Hypothalamus (tissue), 51 donors: ENCODE measurements at regions not wholly inside any gene's neighbourhood (a gene's known extent, or its start where the extent isn't known, plus 50 kb on each side); places are given as distances from the start of the nearest gene placed in this dataset.

Source experiments
- DNase-seq, 51 donors: peaks; one replicate each; lab custom pipeline; 2025; lab: John Stamatoyannopoulos, UW

DNA sequence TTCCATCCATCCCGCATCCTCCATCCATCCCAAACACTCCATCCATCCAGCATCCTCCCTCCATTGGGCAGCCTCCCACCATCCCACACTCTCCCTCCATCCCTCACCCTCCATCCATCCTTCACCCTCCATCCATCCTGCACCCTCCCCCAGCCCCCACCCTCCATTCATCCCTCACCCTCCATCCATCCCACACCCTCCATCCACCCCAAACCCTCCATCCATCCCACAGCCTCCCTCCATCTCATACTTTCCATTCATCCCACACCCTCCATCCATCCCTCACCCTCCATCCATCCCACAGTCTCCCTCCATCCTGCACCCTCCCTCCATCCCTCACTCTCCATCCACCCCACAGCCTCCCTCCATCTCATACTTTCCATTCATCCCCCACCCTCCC lies 60.4 kb downstream of the FOXI2 start:
- peak in 4 of 51 donors; percentile 3 to 5 (median 4) for DNase-seq

DNA sequence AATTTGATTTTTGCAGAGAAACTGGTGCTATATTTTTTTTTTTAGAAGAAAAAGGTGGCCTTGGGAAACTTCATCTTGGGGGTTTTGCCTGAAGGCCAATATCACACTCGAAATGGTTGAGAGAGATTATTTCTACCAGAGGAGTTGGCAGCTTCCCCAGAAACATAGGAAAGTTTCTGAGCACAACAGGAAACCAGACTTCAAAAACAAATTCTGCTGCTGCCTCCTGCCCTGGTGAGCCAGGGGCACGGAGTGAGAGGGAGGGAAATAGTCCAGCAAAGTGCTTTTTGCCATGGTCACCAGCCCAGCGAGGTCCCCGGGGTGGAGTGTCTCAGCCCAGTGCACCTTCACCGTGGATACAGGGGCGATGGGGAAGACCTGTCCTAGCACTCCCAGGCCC lies 61.1 kb downstream of the FOXI2 start:
- DNase-seq = no peak

DNA sequence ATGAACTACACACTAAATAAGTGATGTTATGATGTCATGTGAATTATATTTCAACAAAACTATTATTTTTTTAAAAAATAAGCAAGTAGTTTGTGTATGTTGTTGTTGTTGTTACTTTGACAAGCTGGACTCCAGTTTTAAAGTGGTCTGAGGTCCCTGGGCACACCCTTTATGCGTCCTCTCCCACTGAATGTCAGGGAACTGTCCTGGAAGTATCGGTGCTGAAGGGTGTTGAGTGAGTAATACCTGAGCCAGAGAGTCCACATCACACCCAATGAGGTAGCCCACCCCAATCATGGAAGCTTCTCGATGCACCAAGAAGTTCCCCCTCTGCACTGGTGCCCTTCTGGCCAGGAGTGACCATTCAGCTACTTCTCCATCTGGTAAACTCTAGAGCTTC lies 64.3 kb downstream of the FOXI2 start:
- no peak for DNase-seq

GRCh38 chr10:127802531-127803095 lies 65.6 kb downstream of the FOXI2 start:
- DNase-seq = peak in 11 of 51 donors; percentile 3 to 42 (median 19)

DNA sequence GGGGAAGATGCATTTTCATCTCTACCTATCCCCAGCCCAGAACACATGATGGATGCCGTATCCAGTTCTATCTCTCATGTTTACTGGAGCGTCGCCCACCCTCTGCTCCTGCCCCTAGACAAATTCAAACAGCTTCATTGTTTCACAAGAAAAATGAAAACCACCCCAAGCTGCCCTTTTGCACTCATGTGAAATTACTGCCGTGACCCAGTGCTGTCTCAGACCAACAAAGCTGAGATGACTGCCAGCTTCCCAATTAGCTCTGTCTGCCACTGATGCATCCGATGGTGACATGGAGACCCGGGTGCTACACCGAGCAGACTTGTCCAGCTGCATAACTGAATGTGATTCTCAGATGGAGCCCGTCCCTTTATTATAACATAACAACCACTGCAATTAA lies 67.7 kb downstream of the FOXI2 start:
- DNase-seq = peak in 1 of 51 donors; percentile 1

- no peak for DNase-seq
These were observed 69.0 kb downstream of the FOXI2 start for GRCh38 chr10:127805950-127806349.

DNA sequence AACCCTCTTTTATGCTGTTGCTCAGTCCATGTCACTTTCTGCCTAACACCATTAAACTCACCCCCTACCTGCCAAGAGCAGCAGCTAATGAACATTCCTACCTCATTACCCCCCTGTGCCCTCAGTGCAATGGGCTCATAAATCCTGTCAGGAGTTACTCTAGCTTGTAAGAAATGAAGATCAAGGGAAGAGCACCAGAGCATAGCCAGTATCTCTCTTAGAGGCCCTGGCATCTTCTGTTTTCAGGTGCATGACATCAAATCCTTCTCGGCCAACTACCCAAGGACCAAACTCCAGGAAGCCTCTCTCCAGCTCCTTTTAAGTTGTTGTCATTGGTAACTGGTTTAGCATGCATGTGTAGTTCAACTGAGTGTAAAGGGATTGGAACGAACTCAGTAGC lies 75.1 kb downstream of the FOXI2 start:
- no peak for DNase-seq

DNA sequence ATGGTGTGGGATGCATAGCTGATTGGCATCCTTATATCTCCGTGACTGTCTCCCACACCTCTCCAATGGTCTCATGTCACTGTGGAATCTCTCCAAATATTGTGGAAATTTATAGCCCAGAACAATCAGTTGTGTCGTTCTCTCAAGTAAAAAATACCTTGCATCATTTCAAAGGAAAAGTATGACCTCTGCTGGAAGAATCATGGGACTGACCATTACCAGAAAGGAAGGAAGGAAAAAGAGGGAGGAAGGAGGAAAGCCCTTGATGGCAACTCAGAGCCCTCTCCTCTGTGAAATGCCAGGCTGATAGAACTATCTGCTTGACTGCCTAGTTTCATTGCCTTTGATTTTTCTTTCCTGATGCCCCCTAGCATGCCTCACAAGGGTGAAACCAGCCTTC lies 76.3 kb downstream of the FOXI2 start:
- peak in 2 of 51 donors; percentile 4 to 20 for DNase-seq

- no peak for DNase-seq
These were observed 77.6 kb downstream of the CLRN3 start for GRCh38 chr10:127815147-127815546.

DNA sequence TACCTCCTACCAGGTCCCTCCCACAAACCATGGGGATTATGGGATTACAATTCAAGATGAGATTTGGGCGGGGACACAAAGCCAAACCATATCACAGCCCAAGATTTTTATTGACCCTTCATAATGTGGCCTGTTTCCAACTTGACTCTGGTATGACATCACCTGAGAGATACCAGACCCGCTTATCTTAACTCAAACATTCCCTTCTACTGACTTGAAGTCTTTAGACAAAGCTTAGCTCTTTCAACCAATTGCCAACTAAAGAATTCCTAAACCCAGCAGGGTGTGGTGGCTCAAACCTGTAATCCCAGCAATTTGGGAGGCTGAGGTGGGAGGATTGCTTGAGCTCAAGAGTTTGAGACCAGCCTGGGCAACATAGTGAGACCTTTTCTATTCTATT lies 67.9 kb downstream of the CLRN3 start:
- no peak for DNase-seq

DNA sequence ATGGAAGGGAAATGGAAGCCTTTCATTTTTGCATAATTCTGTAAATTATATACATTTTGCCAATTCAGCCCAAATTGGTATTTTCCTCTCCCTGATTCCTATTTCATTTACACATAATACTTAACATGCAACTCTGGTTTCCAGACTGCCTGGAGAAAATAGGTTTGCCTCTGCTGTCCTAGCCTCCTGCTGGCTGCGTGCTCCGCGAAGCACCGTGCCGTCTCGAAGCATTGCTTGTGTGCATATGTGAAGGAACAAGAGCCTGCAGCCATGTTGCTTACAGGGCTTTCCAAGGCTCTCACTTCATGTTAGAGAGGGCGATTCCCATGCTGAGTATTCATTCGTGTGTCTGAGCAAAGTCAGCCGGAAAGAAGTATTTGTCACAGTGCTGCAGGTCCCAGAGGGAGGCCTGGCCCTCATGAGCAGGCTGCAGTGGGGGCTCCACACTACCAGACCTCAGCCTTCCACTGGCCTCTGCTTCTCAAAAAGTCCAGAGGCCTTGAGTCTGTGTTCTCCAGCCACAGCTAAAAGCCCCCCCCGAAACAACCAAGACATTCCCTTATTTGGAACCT lies 66.5 kb downstream of the CLRN3 start:
- DNase-seq = no peak

- DNase-seq = no peak
These were observed 65.2 kb downstream of the CLRN3 start for GRCh38 chr10:127827354-127828140.
